ENCODE measurements at regions not wholly inside any gene's neighbourhood (a gene's known extent, or its start where the extent isn't known, plus 50 kb on each side); places are given as distances from the start of the nearest gene placed in this dataset.

DNA sequence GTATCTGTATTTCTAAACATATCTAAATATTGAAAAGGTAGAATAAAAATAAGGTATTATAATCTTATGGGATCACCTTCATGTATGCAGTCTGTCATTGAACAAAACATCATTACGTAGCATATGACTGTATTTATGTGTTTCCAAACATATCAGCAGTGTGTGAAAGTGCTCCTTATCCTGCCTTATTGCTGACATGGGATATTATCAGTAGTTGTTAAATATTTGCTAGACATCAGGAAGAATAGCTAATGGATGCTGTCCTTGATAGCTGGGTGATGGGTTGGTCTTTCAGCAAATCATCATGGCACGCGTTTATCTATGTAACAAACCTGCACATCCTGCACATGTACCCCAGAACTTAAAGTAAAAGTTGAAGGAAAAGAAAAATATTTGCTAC lies 59.1 kb upstream of the FAM20A start:
- no peak for DNase-seq (ENCODE audit: low read depth)

DNA sequence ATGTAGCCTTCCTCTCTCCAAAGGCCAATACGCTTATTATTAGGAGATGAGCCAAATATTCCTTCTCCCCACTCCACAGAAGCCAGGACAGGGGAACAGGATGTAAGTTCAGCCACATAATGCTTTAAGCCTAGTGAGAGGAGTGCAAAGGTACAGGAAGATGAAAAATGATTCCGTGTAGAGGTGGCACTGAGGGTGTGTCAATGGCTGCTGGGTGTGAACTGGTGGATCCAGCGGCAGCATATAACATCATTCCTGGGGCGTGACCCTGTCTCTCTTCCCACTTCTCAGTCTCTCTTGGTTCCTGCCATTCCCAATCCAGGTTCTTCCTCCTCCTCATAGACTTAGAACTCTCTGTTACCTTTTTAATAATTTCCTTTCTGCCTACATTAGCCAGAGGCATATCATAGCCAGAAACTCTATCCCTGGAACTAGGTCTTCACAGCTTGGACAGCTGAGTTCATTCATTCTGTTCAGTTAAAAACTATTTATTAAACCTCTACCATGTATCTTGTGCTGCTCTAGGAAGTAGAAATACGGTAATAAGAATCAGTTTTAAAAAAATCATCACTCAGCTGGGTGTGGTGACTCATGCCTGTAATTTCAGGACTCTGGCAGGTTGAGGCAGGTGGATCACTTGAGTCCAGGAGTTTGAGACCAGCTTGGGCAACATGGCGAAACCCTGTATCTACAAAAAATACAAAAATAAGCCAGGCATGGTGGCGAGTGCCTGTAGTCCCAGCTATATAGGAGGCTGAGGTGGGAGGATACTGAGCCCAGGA lies 58.0 kb upstream of the FAM20A start:
- DNase-seq (ENCODE audit: low read depth) = no peak

- DNase-seq (ENCODE audit: low read depth) = no peak
Observed at GRCh38 chr17:68657576-68657975, 56.4 kb upstream of the FAM20A start.

DNA sequence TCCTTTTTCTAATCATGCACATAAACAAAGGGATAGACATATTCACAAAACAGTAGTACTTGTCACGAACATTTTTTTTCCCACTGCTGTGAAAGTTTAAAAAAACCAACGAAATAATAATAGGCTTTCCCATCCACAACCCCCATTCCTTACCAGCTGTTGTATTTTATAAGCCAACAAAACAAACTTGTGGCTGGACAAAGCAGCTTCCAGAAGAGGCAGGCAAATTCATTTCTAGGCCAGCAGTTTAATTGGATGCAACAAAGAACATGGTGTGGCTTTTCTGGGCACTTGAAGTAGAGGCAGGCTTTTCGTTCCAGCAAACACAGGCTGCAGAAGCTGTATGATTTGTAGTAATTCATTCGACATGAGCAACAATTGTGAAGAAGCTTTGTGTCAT lies 56.0 kb upstream of the FAM20A start:
- no peak for DNase-seq (ENCODE audit: low read depth)

GRCh38 chr17:68656666-68657065 lies 55.5 kb upstream of the FAM20A start:
- DNase-seq (ENCODE audit: low read depth) = no peak
